Stimulated activated CD4-positive, alpha-beta T cell treated with anti-CD3 and anti-CD28 coated beads, Interleukin-4, amount 100 ng/mL, for 1 hour (primary cell): ENCODE measurements at regions not wholly inside any gene's neighbourhood (a gene's known extent, or its start where the extent isn't known, plus 50 kb on each side); places are given as distances from the start of the nearest gene placed in this dataset.

Experiments
- DNase-seq: peaks from one replicate; pipeline ENCODE4 v3.0.0-alpha.2; 2020

- no peak for DNase-seq
These were observed 78.2 kb upstream of the STAC start for GRCh38 chr3:36302158-36302509.

GRCh38 chr3:36302626-36303025 is 77.7 kb upstream of the STAC start:
- DNase-seq, result no peak

GRCh38 chr3:36303286-36303685 is 77.0 kb upstream of the STAC start:
- no peak for DNase-seq

- DNase-seq, result no peak
These were observed 74.3 kb upstream of the STAC start for GRCh38 chr3:36305929-36306520.

GRCh38 chr3:36309092-36309491 is 71.2 kb upstream of the STAC start:
- DNase-seq, result no peak

GRCh38 chr3:36312351-36312750 is 68.0 kb upstream of the STAC start:
- DNase-seq, result no peak

- no peak for DNase-seq
These were observed 62.4 kb upstream of the STAC start for GRCh38 chr3:36317915-36318314.

GRCh38 chr3:36318621-36319200 is 61.6 kb upstream of the STAC start:
- DNase-seq, result no peak

GRCh38 chr3:36319680-36320079 is 60.6 kb upstream of the STAC start:
- no peak for DNase-seq
